ENCODE measurements at regions not wholly inside any gene's neighbourhood (a gene's known extent, or its start where the extent isn't known, plus 50 kb on each side); places are given as distances from the start of the nearest gene placed in this dataset.

DNA sequence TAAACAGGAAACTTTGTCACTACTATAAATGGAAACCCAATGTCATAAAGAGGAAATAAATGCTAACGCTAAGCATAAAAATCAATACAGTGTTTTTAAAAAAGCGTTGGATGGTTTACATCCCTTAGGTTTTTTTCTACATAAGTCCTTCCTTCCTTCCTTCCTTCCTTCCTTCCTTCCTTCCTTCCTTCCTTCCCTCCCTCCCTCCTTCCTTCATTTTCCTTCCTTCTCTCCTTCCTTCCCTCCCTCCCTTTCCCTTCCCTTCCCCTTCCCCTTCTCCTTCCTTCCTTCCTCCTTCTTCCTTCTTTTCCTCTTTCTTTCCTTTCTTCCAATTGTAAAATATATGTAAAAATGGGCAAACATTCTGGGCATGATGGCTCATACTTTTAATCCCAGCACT lies 108.3 kb downstream of the HAPSTR1 start:
- TF ChIP-seq, protein P1, sequence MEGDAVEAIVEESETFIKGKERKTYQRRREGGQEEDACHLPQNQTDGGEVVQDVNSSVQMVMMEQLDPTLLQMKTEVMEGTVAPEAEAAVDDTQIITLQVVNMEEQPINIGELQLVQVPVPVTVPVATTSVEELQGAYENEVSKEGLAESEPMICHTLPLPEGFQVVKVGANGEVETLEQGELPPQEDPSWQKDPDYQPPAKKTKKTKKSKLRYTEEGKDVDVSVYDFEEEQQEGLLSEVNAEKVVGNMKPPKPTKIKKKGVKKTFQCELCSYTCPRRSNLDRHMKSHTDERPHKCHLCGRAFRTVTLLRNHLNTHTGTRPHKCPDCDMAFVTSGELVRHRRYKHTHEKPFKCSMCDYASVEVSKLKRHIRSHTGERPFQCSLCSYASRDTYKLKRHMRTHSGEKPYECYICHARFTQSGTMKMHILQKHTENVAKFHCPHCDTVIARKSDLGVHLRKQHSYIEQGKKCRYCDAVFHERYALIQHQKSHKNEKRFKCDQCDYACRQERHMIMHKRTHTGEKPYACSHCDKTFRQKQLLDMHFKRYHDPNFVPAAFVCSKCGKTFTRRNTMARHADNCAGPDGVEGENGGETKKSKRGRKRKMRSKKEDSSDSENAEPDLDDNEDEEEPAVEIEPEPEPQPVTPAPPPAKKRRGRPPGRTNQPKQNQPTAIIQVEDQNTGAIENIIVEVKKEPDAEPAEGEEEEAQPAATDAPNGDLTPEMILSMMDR (IDR thresholded peaks at IDR 0.05; ENCODE audit: low read length): no peak
- no peak for TF ChIP-seq EZH2 (optimal IDR thresholded peaks at IDR 0.05; ENCODE audit: low read depth, low read length)
